ENCODE measurements at regions not wholly inside any gene's neighbourhood (a gene's known extent, or its start where the extent isn't known, plus 50 kb on each side); places are given as distances from the start of the nearest gene placed in this dataset.
"Not testable (repeated sequence)": the region's sequence is repeated elsewhere in the genome, so short reads cannot be mapped to it uniquely, and the experiment has no call there.

GRCh38 chr2:82781176-82781915 is 1677.7 kb downstream of the SUCLG1 start:
- DNase-seq, result no peak

GRCh38 chr2:82780050-82780449 is 1679.0 kb downstream of the SUCLG1 start:
- DNase-seq, result no peak

GRCh38 chr2:82752396-82752795 is 1706.7 kb downstream of the SUCLG1 start:
- no peak for DNase-seq

GRCh38 chr2:82748653-82749052 is 1710.4 kb downstream of the SUCLG1 start:
- no peak for DNase-seq

GRCh38 chr2:82740527-82740926 is 1718.6 kb downstream of the SUCLG1 start:
- DNase-seq, result no peak

- DNase-seq, result not testable (repeated sequence)
Measured at GRCh38 chr2:82737965-82738364, 1721.1 kb downstream of the SUCLG1 start.

GRCh38 chr2:82735336-82735735 is 1723.7 kb downstream of the SUCLG1 start:
- no peak for DNase-seq

GRCh38 chr2:82731824-82732223 is 1727.3 kb downstream of the SUCLG1 start:
- DNase-seq, result no peak

GRCh38 chr2:82730811-82731210 is 1728.3 kb downstream of the SUCLG1 start:
- no peak for DNase-seq

- no peak for DNase-seq
Measured at GRCh38 chr2:82728090-82728489, 1731.0 kb downstream of the SUCLG1 start.

- DNase-seq, result no peak
Measured at GRCh38 chr2:82708681-82709080, 1750.4 kb downstream of the SUCLG1 start.

- no peak for DNase-seq
Measured at GRCh38 chr2:82697231-82697630, 1761.8 kb downstream of the SUCLG1 start.

- DNase-seq, result no peak
Measured at GRCh38 chr2:82694431-82694830, 1764.6 kb downstream of the SUCLG1 start.

- DNase-seq, result no peak
Measured at GRCh38 chr2:82690757-82691411, 1768.2 kb downstream of the SUCLG1 start.

GRCh38 chr2:82675186-82675585 is 1783.9 kb downstream of the SUCLG1 start:
- DNase-seq, result no peak

GRCh38 chr2:82674652-82675051 is 1784.4 kb downstream of the SUCLG1 start:
- DNase-seq, result no peak

- no peak for DNase-seq
Measured at GRCh38 chr2:82667491-82667890, 1791.6 kb downstream of the SUCLG1 start.

- no peak for DNase-seq
Measured at GRCh38 chr2:82665691-82666090, 1793.4 kb downstream of the SUCLG1 start.

- DNase-seq, result no peak
Measured at GRCh38 chr2:82657106-82657505, 1802.0 kb downstream of the SUCLG1 start.

GRCh38 chr2:82656420-82656819 is 1802.7 kb downstream of the SUCLG1 start:
- DNase-seq, result no peak

GRCh38 chr2:82652117-82652516 is 1807.0 kb downstream of the SUCLG1 start:
- DNase-seq, result no peak

GRCh38 chr2:82650038-82650437 is 1809.0 kb downstream of the SUCLG1 start:
- DNase-seq, result no peak

- no peak for DNase-seq
Measured at GRCh38 chr2:82641598-82642180, 1817.4 kb downstream of the SUCLG1 start.

- DNase-seq, result no peak
Measured at GRCh38 chr2:82636402-82637020, 1822.6 kb downstream of the SUCLG1 start.

Data from T-helper 1 cell (primary cell).